Transverse colon (tissue), 4 donors: ENCODE measurements at regions not wholly inside any gene's neighbourhood (a gene's known extent, or its start where the extent isn't known, plus 50 kb on each side); places are given as distances from the start of the nearest gene placed in this dataset.

Source experiments
- DNase-seq: peaks from one replicate; pipeline ENCODE4 v3.0.0-alpha.2; 2019
- H3K27ac ChIP-seq, 4 donors: fragments of 200-600 bp; sonication (generic); 2 replicates each; pipeline ENCODE4 v1.5.1; 2016 to 2018; ENCODE audit warnings: inconsistent platforms in 4 of 4
- H3K27me3 ChIP-seq: fragments of 200-600 bp; sonication (generic); 2 replicates; pipeline ENCODE4 v1.5.1; 2017; ENCODE audit warnings: inconsistent platforms
- H3K36me3 ChIP-seq, 4 donors: fragments of 200-600 bp; sonication (generic); 2 replicates each; pipeline ENCODE4 v1.5.1; 2017 to 2019; ENCODE audit warnings: inconsistent platforms in 4 of 4
- H3K4me1 ChIP-seq, 4 donors: fragments of 200-600 bp; sonication (generic); 2 replicates each; pipeline ENCODE4 v1.5.1; 2017 to 2020; ENCODE audit warnings: inconsistent platforms in 4 of 4
- H3K4me3 ChIP-seq, 4 donors: fragments of 200-600 bp; sonication (generic); 1 replicate in 1 of 4; 2 replicates in 3 of 4; pipeline versions ENCODE4 v1.5.1 to v1.6.1; 2017 to 2019; ENCODE audit warnings: inconsistent platforms in 4 of 4
- H3K9me3 ChIP-seq, 2 donors: fragments of 200-600 bp; sonication (generic); 2 replicates each; pipeline ENCODE4 v1.5.1; 2017 to 2019; ENCODE audit warnings: inconsistent platforms in 2 of 2
- EP300 ChIP-seq: sonication (generic); formaldehyde crosslinking; IDR thresholded peaks from one replicate; pipeline ENCODE4 v1.6.1; 2017; ENCODE audit warnings: antibody characterized with exemption, low read depth
- POLR2A ChIP-seq: fragments of 450-650 bp; IDR thresholded peaks from one replicate; pipeline ENCODE4 v1.6.1; 2016; ENCODE audit warnings: antibody characterized with exemption, mild to moderate bottlenecking, moderate library complexity
- POLR2AphosphoS5 ChIP-seq, 3 donors: sonication (generic); formaldehyde crosslinking; IDR thresholded peaks; one replicate each; pipeline ENCODE4 v1.6.1; 2016; ENCODE audit warnings: antibody characterized with exemption in 3 of 3
- WGBS, 2 donors: methylation state at CpG; one replicate each; pipeline ENCODE4 v1.1.5; 2018; ENCODE audit warnings: low coverage in 1 of 2; 5-methylcytosine and 5-hydroxymethylcytosine counted together
- in situ Hi-C, 4 donors: fragments of 200-750 bp; cut with MboI; loops; one replicate each; pipeline versions ENCODE4 v1.15.0 to v1.15.1; 2017; ENCODE audit warnings: low sequenced_read_pairs in 3 of 4, low pct_ligation_motif_present in 1 of 4, low pct_unique_long_range_greater_than_20kb in 1 of 4
- intact Hi-C: fragments of 100-400 bp; cut with DNase I; formaldehyde crosslinking; loops from one replicate; pipeline ENCODE4 v1.15.1; 2023; ENCODE audit warnings: low total_unique reads
- TF ChIP-seq, protein P1 (sequence below), 5 experiments: fragments of 200-600 bp in 3 of 5; fragments of 450-650 bp in 2 of 5; sonication (generic) in 3 of 5; IDR thresholded peaks; 1 replicate in 2 of 5; 2 replicates in 3 of 5; pipeline ENCODE4 v1.5.1; 2016 to 2017; ENCODE audit warnings: antibody characterized with exemption in 5 of 5, inconsistent platforms in 3 of 5, mild to moderate bottlenecking in 2 of 5, moderate library complexity in 1 of 5

DNA sequence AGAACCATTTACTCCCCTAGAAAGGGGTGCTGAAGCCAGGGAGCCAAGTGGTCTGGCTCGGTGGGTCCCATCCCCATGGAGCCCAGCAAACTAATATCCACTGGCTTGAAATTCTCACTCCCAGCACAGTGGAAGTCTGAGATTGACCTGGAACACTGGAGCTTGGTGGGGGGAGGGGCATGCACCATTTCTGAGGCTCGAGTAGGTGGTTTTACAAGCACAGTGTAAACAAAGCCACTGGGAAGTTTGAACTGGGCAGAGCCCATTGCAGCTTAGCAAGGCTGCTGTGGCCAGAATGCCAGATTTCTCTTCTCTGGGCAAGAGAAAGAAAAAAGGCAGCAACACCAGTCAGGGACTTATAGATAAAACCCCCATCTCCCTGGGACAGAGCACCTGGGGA is 855.8 kb upstream of the CITED2 start:
- WGBS, 2 donors: 75% methylated on average over 2 of the region's 2 CpGs; no CpG with 5 or more reads in 1 of the 2 donors
- H3K4me3 ChIP-seq: no peak overlapping the region
- in situ Hi-C loops (no loop called here), intact Hi-C loops (no loop called here)
- DNase-seq: peak; percentile 53
- H3K9me3 ChIP-seq: peaks cover 0 to 5% of the 10 kb centered on the region in 2 donors
- peaks cover 0 to 5% (median 2%) of the 10 kb centered on the region in 4 donors for H3K4me1 ChIP-seq
- no peak overlapping the region for H3K27ac ChIP-seq
- no peaks in the 10 kb centered on the region for H3K27me3 ChIP-seq
- no peaks in the 10 kb centered on the region for H3K36me3 ChIP-seq
- TF ChIP-seq EP300: no peak
- TF ChIP-seq POLR2AphosphoS5 (IDR thresholded peaks at IDR 0.05): no peak

DNA sequence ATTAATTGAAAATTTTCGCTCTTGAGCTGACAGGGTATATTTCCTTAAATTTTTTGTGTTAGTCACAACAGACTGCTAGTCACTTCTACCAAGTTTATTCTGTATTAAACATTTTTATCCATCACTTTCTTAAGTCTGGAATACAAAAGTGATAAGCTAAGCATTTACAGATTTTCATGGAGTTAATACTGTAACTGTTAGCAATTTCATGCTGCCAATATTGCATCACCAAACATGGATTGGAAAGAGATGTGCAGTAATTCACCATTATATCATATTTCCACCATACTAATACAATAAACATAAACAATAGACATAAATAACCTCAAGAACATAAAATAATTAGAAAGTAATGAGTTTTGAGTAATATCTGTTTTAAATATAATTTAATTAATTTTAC is 854.0 kb upstream of the CITED2 start:
- TF ChIP-seq, protein P1, sequence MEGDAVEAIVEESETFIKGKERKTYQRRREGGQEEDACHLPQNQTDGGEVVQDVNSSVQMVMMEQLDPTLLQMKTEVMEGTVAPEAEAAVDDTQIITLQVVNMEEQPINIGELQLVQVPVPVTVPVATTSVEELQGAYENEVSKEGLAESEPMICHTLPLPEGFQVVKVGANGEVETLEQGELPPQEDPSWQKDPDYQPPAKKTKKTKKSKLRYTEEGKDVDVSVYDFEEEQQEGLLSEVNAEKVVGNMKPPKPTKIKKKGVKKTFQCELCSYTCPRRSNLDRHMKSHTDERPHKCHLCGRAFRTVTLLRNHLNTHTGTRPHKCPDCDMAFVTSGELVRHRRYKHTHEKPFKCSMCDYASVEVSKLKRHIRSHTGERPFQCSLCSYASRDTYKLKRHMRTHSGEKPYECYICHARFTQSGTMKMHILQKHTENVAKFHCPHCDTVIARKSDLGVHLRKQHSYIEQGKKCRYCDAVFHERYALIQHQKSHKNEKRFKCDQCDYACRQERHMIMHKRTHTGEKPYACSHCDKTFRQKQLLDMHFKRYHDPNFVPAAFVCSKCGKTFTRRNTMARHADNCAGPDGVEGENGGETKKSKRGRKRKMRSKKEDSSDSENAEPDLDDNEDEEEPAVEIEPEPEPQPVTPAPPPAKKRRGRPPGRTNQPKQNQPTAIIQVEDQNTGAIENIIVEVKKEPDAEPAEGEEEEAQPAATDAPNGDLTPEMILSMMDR (IDR thresholded peaks at IDR 0.05): no peak
- no peak for TF ChIP-seq EP300
- 89 to 91% methylated on average over 1 of the region's 1 CpG for WGBS, 2 donors
- Histone ChIP-seq H3K36me3 (no peaks in the 10 kb centered on the region), H3K4me1 (peaks cover 0 to 5% (median 2%) of the 10 kb centered on the region in 4 donors), H3K27ac (no peak overlapping the region), H3K4me3 (no peak overlapping the region), H3K27me3 (no peaks in the 10 kb centered on the region), H3K9me3 (peaks cover 0 to 5% of the 10 kb centered on the region in 2 donors)
- intact Hi-C loops: no loop called here
- in situ Hi-C loops: no loop called here
- DNase-seq: no peak

DNA sequence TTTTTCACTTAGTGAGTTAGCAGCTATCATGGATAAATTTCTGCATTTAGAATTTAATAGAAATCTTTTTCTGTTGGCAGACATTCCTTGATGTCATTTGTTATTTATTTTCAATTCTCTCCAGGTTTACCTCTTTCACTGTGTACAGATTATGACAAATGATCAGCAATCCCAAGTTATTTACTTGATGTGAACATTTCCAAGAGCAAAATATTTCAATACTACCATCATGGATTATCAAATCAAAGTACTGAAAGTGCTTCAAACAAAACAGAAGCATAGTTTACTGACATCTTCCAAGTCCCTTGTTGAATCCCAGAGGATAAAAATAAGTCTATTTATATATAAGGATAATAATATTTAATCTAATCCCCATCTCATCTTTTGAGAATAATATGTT is 852.2 kb upstream of the CITED2 start:
- TF ChIP-seq, protein P1 (IDR thresholded peaks at IDR 0.05): no peak
- TF ChIP-seq EP300 (no peak), POLR2AphosphoS5 (IDR thresholded peaks at IDR 0.05) (no peak), POLR2A (no peak)
- Histone ChIP-seq H3K36me3 (no peaks in the 10 kb centered on the region), H3K4me1 (peaks cover 0 to 5% (median 2%) of the 10 kb centered on the region in 4 donors), H3K27ac (no peak overlapping the region), H3K9me3 (no peaks in the 10 kb centered on the region), H3K27me3 (no peaks in the 10 kb centered on the region), H3K4me3 (no peak overlapping the region)
- intact Hi-C loops: no loop called here
- no peak for DNase-seq
- in situ Hi-C loops: no loop called here

DNA sequence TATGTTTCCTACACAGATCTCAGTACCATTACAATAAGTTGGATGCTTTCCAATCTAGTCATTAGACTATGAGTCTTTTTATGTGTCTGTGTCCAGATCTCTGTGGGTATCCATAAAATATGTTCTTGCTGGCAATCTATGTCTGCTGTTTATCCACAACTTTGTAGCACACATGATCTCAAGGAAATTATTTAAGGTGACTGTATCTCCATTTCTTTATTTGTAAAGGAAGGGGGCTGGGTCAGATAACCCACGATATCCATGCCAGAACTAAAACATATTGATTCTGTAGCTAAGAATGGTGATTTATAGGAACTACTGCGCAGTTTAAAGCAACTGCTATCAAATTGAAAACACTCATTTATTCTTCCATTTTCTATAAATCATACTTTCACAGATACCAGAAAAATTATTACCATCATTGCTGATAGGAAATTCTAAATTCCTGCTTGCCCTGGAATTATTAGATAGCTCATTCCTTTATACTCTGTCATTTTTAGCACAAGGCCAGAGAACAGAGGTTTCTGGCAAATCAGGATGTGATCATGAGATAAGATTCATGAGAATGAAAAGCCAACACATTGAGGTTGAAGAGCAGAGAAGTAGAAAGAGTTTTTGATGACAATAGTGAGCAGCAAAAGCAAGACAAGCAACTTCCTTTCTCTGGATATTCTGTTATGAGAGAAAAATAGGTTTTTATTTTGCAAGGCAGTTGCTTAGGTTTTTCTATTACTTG is 851.4 kb upstream of the CITED2 start:
- WGBS, 2 donors: 59 to 69% methylated on average over 2 of the region's 2 CpGs
- H3K4me3 ChIP-seq: no peak overlapping the region
- H3K4me1 ChIP-seq: peaks cover 0 to 5% (median 2%) of the 10 kb centered on the region in 4 donors

More for the DNA sequence above, 851.4 kb upstream of the CITED2 start:
- TF ChIP-seq EP300 (no peak), POLR2A (no peak), POLR2AphosphoS5 (IDR thresholded peaks at IDR 0.05) (no peak)
- TF ChIP-seq, protein P1 (IDR thresholded peaks at IDR 0.05): no peak
- in situ Hi-C loops: no loop called here
- H3K9me3 ChIP-seq: no peaks in the 10 kb centered on the region
- intact Hi-C loops: no loop called here
- DNase-seq: no peak
- no peak overlapping the region for H3K27ac ChIP-seq
- H3K27me3 ChIP-seq: no peaks in the 10 kb centered on the region
- H3K36me3 ChIP-seq: no peaks in the 10 kb centered on the region
